HG03521 (cell line): ENCODE measurements at regions not wholly inside any gene's neighbourhood (a gene's known extent, or its start where the extent isn't known, plus 50 kb on each side); places are given as distances from the start of the nearest gene placed in this dataset.

Source experiments
- ATAC-seq: cut with Tn5 transposase; IDR thresholded peaks from one replicate; pipeline ENCODE4 v1.9.1; 2021; ENCODE audit warnings: mild to moderate bottlenecking, moderate library complexity; ENCODE audit not compliant: unreplicated experiment

DNA sequence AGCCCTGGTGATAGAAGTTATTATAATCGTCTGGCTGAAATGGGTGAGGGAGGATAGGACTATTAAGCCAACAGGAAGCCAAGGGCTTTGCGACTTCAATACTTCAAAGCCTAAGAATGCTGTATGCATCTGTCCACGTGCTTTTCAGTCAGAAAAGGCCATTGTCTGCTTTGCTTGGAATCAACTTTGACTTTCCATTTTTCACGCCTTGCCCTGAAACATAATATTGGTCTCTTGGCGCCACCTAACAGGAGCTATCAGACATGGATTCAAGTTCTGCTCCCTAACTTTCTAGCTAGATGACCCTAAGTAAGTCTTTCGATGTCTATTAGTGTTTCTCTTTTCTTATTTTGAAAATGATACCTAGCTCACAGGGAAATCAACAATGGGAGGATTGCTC, 572.6 kb downstream of the TLR4 start:
- no peak for ATAC-seq

DNA sequence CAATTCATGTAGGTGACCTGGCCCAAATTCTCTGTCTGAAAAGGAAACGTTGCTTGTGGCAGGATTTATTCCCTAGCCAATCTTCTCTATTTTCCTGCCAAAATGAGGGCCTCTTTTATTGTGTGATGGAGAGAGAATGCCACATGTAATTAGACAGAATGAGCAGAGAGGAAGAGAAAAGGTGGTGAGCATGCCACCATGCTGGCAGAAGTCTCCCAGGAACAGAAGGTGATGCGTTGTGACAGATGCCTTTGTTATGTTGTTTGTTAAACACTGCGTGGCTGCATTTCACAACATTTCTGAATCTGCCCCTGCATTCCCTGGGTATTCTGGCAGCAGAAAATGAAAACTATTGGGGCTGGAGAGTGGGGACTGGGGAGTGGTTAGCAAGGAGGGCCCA, 577.6 kb downstream of the TLR4 start:
- no peak for ATAC-seq

DNA sequence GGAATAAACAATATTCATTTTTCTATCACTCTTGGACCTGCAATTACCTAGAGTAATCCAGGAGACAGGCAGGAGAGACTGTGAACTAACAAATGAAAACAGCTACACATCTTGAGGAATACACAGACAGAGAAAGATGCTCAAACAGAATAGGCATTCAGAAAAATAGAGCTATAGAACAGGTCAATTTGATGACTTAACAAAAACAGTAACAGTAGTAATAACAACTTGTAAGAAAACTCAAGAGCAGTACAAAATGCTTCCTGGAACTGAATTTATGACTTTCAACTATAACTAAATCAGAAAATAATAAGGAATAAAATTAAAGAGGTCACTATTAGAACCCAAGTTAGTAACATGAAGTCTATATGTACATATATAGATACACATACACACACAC, 579.3 kb downstream of the TLR4 start:
- ATAC-seq = no peak

DNA sequence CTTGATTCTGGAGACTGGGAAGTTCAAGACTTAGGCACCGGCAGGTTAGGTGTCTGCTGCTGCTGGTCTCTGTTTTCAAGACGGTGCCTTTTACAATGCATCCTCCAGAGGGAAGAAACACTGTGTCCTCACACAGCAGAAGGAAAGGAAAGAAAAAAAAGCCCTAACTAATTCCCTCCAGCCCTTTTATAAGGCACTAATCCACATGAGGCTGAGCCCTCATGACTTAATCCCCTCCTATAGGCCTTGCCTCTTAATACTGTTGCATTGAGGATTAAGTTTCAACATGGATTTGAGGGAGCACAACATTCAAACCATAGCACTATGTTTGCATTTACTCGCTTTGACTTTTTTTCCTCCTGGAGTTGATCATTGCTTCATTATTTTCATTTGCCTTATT, 585.9 kb downstream of the TLR4 start:
- no peak for ATAC-seq

DNA sequence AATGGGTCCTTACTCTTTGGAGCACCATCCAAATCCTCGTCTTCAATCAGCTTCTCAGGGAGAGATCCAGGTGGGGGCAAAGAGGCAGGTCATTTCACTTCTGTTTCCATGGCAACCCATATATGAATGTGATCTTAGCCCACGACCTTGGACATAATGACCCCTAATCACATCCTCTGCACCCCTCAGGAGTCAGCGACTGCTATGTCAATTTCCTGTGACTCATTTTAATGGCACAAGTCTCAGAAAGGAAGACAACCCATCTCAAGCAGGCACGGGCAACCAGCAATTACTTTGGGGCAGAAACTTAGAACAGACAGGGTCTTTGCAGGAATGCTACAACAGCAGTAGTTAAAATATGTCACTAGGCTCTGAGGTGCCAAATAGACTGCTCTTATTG, 591.2 kb downstream of the TLR4 start:
- no peak for ATAC-seq

DNA sequence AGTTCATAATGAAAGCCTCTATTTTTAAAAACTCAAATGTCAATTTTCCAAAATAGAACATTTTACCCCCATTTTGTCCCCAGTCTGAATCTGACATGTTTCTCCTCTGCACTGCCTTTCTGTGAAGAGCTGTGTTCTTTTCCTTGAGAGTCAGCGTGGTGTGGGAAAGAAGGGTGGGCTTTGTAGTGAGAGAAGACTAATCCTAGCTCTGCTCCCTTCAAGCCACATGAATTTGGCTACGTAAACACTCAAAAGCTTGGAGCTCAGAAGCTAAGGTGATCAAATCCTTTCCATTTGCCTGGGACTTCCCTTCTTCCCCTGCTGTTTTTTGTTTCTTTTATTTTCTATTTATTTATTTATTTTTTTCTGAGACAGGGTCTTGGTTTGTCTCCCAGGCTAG, 598.5 kb downstream of the TLR4 start:
- no peak for ATAC-seq

DNA sequence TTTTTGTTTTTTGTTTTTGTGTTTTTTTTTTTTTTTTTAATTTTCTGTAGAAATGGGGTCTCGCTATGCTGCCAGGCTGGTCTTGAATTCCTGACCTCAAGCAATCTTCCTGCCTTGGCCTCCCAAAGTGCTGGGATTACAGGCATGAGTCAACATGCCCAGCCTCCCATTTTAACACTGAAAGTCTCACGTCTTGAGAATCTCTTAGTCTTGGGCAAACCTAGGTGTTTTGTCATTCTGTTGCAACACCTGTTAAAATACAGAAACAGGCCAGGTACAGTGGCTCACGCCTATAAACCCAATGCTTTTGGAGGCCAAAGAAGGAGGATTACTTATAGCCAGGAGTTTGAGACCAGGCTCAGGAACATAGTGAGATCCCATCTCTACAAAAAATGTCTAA, 599.0 kb downstream of the TLR4 start:
- no peak for ATAC-seq

DNA sequence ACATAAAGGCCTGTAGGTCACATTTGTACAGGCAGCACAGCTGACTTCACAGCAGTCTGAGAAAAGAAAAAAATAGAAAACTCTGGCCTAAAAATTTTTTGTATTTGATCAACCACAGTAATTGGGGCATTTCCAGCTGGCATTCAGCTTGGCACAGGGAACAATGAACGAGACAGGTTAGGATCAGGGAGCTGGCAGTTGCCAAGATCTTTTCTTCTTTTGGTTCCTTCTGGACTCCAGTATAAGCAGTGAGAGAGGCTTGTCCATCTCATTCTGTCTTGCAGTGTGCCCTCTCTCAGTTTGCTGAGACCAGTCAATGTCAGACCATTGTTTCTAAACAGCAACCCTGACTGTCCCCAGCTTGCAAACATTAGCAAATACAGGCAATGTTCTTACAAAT, 601.1 kb downstream of the TLR4 start:
- no peak for ATAC-seq

DNA sequence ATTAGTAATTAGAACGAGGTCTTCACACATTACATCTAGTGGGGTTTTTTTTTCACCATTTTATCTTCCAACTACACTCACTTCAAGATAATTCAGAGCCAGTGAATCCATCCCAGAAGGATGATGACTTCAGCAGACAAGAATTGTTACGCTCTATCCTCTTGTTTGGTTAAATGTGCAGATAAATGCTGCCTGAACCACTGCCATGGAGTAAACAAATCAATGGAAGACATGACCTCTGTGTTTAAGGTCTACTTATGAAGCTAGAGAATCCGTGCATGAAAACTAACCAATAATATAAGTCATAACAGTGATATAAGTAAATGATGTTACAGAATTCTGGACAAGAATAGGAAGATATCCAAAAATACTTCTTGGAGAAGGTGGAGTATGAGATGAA, 602.6 kb downstream of the TLR4 start:
- no peak for ATAC-seq

DNA sequence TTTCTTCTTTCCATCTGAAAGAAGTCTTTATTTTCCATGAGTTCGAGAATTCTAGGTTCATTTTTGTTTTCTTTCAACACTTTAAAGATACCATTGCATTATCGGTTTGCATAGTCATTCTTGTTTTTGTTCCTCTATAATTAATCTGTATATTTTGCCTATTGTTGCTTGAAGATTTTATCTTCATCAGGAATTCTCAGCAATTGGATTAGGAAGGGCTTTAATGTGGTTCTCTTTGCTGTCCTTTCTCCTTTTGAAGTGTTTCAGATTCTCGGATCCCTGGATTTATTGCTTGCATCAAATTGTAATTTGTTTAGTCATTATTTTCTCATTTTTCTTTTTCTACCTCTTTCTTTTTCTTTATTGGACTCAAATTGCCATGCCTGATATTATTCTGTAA, 609.8 kb downstream of the TLR4 start:
- no peak for ATAC-seq

DNA sequence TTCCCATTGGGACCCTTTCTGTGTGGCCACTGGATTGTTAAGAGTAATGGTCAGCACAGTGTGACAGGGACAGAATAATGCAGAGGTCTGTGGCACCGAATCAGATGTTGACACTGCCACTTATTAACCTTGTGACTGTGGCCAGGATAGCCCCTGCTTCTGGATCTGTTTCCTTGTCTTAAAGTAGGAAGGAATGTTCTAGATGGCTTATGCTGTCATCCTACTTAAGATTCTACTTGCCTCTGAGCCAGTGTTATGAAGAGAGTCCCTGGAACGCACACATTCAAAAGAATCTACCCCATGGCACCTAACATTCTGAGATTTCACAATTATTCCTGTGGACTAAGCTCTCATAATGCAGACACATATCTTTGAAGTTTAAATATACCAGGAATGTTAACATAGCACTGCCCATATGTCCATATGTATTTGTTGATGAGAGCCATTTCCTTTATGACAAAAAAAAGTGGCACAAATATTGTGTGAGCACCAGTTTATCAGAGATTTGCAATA, 612.7 kb downstream of the TLR4 start:
- no peak for ATAC-seq

DNA sequence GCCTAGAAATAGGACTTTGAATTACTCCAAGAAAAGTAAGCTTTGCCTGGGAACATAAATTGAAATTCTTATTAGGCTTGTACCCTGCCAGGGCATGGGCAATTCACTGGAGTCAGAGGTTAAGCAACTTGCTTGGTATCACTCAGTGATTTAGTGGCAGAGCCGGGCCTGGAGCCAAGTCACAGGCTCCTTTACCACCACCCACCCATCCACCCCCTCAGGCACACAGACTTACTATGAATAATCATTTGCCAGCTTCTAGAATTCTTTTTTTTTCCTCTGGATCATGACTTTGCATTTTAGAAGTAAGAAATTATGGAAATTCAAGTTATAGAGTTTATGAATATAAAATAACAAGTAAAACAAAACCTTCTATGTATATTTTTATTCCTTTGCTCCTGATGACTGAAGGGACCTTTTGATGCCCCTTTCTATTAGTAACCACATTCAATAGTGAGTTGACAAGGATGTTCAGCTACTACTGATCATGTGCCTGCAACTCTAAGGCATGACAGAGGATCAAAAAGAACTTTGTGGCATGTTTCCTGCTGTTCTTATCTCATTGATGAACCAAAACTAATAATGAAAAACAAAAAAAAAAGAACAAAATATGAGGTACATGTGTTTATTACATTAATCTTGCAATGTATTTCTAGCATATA, 614.7 kb downstream of the TLR4 start:
- no peak for ATAC-seq

DNA sequence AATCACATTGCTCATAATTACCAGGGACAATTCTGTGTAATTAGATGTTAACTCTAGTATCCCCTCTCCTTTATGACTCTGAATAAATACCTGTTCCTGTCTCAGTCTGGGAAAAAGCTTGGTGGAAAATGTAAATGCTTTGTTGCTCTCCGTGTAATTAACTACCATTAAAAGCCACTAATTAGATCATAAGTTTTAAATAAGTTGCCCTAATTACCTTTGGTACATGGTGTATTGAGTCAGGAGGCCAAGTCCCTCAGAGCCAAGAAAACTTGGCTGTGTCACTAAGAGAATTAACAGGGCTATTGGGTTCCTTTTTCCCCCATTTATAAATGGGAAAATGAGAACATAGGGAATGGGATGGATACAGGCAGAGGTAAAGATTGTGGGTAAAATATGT, 617.6 kb downstream of the TLR4 start:
- no peak for ATAC-seq

DNA sequence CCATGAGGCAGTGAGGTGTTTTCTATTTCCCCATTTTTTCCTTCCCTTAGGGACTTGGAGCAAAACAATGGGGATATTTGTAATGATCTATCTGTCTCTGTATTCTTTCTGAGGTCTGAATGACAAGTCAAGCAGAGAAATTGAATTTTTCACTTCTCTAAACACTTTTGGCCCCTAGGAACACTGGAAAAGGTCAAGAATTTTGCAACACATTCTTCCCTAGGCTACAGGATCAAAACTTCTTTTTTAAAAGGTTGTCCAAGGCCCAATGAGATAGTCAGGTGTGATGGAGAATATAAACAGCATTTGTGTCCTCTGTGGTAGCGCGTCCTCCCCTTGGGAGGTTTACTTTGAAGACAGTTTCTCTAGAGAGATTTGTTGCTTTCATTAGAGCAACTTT, 620.5 kb downstream of the TLR4 start:
- ATAC-seq = no peak

DNA sequence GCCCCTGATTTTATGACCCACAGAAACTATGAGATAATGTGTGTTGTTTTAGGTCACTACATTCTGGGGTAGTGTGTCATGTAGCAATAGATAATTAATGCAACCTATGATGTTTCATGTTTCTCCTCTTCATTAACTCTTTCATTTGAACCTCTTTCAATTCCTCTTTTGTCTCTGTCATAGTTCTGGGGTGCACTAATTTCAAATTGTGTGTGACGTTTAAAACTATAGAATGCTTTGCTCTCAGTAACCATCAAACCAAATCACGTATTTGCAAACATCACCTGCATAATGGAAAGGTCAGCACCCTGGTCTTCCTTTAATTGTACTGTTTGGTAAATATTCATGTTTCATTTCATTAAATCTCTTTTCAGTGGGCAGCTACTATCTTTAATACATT, 621.6 kb downstream of the TLR4 start:
- ATAC-seq = no peak

DNA sequence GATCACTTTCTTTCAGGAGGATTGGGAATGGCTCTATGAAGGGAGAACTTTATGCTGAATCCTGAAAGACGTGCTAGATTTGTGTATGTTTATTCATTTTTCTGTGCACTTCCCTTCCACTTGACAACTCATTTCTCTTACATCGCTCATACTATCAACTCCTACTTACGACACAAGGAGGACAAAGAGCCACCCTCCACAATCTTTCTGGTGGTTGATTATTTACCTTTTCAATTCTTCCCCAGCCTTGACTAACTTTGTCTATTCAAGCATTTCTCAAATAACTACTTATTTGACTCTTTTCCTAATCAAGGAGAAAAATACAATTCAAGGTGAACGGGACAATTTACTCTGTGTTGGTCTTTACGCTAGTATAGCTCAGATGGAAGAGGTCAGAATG, 622.1 kb downstream of the TLR4 start:
- no peak for ATAC-seq

DNA sequence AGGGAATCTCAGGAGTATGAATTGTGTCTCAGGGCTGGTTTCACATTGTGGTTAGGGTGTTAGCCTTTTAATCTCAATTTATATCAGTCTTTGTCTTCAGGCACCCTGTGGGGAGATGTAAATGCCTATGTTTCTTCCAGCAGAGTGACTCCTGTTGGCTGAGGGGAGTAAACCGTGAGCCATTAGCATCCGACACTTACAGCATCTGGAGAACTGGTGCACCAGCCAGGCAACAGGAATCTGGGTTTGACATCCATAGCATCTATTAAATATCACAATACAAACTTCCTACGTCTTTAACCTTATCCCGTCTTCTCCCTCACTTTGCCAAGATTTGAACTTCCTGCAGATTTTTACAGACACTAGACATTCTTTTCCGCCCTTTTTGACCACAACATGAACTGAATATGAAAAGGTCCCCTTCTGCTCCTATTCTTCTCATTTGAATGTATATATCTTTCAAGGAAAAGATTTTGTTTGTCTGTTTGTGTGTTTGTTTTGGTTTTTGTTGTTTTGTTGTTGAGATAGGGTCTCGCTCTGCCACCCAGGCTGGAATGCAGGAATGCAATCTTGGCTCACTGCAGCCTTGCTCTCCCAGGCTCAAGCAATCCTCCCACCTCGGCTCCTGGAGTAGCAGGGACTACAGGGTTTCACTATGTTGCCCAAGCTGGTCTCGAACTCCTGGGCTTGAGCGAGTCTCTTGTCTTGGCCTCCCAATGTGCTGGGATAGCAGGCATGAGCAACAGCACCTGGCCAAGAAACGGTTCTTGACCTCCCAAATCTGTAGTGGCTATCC, 626.2 kb downstream of the TLR4 start:
- no peak for ATAC-seq

DNA sequence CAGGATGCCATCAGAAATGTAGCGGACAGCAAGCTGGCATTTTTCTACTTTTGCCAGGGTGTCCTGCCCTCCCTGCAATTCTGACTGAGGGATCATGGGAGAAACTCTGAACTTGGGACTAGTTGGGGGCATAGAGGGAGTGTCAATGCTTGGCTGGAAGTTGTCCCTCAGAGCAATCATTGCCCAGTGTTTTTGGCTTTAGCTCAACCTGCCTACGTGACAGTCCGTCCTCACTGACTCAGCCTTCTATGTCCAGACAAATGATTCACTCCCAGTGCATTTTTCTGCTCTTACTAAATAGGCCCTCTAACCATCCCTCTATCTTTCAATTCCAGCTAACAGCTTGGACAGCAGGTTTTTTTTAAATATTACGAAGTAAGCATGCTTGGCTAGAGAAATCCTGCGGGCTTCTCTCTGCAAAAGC, 627.4 kb downstream of the TLR4 start:
- no peak for ATAC-seq

DNA sequence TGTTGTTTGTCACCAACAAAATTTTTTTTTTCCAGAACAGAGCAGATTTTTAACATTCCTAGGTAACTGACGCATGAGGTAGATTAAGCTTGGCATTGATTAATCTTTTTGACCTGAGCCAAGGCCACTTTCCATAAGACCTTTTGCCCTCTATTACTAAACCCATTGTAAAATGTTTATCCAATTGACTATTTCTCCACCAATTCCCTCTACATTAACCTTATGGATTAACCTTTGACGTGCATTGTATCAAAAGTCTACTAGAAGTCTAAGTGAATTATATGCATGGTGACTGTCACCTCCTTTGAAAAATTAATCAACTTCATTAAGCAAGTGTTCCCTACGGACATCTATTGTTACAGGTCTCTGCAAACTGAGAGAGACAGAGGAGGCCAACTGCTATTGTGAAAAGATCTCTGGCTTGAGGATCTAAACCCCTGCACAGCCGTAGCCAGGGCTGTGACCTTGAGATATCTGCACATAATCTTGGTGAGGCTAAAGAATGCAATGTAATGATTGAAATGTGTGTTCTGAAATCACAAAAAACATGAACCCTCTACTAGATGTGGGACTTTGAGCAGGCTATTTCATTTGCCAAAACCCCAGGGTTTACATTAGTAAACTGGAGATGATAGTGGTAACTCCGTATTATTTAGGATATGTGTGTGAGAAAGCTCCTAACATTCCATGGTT, 632.2 kb downstream of the TLR4 start:
- no peak for ATAC-seq

DNA sequence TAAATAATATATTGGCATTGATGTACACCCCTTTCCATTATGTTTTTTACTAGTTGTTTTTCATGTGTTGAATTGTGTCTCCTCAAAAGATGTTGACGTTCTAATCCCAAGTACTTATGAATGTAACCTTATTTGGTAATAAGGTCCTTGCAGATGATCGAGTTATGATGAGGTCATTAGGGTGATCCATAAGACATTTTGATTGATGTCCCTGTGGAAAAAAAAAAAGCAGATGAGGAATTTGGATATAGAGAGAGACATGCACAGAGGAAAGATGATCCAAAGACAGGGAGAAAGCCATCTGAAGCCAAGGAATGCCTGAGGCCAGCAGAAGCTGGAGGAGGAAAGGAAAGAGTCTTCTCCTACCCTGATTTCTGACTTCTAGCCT, 632.7 kb downstream of the TLR4 start:
- no peak for ATAC-seq

DNA sequence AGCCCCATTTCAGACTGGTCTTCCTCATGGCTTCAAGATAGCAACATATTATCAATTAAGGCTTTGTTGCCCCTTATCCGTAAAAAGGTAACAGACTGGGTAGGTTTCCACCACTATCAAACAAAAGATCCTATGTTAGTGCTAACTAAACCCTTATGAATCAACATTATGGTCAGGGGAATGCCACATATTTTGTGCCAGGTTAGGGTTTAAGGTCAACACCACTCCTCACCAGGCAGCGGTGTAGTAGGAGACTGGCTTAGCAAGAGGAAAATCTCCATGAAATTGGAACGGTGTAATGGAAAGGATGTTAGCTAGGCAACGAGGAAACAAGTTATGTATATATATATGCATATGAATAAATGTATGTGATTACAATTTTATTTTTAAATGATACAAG, 655.8 kb downstream of the TLR4 start:
- no peak for ATAC-seq

DNA sequence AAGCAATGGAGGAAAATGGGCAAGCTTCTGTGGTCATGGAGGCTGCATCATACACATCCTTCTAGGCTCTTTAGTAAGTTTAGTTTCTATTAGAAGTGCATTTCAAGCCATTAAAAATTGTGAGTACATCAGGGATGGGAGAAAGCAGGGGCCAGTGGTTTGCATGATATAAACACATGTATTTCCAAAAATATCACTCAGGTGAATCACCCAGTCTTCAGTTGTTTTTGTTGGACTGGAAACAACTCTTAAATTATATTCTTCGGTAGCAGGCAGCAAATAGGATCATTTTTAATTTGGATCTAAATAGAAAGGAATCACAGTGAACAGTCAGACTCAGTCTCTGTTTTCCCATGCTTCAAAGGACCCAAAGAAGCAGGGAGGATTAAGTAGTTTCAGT, 657.9 kb downstream of the TLR4 start:
- ATAC-seq = no peak
